ENCODE measurements at regions not wholly inside any gene's neighbourhood (a gene's known extent, or its start where the extent isn't known, plus 50 kb on each side); places are given as distances from the start of the nearest gene placed in this dataset.

DNA sequence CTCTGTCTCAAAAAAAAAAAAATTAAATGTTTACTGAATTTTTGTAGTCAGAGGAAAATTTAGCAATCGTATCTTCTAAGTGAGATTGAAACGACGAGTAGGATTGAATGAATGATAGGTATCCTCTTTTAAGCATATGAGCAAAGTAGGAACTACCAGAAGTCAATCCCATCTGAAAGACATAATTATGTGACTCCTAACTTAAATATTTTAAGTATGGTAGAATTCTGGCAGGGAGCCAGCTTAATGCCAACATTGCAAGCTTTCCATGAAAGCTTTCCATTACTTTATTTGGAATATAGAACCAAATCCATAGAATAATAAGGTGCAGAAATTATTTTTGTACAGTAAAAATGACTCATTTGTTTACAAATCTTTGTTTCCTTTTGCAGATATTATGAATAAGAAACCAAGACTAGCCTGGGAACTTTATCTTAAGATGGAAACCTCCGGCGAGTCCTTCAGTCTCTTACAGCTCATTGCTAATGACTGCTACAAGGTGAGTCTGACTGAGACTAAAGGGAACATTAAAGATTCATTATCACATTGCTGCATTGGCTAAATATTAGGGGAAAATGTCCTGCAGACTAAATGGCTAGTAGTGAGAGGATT is 50.2 kb upstream of the UBN2 start:
- Histone ChIP-seq H3K36me3 (no peaks in the 10 kb centered on the region), H3K27me3 (no peaks in the 10 kb centered on the region), H3K27ac (no peak overlapping the region), H3K4me1 (no peaks in the 10 kb centered on the region), H3K9me3 (no peaks in the 10 kb centered on the region), H3K4me3 (no peak overlapping the region)
- intact Hi-C loops (cut with DNase I): no loop called here
- TF ChIP-seq, protein P1, sequence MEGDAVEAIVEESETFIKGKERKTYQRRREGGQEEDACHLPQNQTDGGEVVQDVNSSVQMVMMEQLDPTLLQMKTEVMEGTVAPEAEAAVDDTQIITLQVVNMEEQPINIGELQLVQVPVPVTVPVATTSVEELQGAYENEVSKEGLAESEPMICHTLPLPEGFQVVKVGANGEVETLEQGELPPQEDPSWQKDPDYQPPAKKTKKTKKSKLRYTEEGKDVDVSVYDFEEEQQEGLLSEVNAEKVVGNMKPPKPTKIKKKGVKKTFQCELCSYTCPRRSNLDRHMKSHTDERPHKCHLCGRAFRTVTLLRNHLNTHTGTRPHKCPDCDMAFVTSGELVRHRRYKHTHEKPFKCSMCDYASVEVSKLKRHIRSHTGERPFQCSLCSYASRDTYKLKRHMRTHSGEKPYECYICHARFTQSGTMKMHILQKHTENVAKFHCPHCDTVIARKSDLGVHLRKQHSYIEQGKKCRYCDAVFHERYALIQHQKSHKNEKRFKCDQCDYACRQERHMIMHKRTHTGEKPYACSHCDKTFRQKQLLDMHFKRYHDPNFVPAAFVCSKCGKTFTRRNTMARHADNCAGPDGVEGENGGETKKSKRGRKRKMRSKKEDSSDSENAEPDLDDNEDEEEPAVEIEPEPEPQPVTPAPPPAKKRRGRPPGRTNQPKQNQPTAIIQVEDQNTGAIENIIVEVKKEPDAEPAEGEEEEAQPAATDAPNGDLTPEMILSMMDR (IDR thresholded peaks at IDR 0.05): no peak
- ATAC-seq (no peak), DNase-seq (no peak)

Data from upper lobe of right lung (tissue), 1 donor.